Thymus (tissue), 11 donors: ENCODE measurements at regions not wholly inside any gene's neighbourhood (a gene's known extent, or its start where the extent isn't known, plus 50 kb on each side); places are given as distances from the start of the nearest gene placed in this dataset.

Experiments
- DNase-seq, 9 donors: peaks; one replicate each; pipeline ENCODE4 v3.0.0-alpha.2; 2013; ENCODE audit warnings: low spot score in 9 of 9, low read depth in 6 of 9, missing footprints in 1 of 9
- H3K27ac ChIP-seq, 2 donors: one replicate each; pipeline ENCODE4 v1.5.1; 2013; ENCODE audit warnings: control low read depth in 1 of 2, low read depth in 1 of 2, low read length in 1 of 2, mild to moderate bottlenecking in 1 of 2, moderate library complexity in 1 of 2
- H3K27me3 ChIP-seq, 2 donors: one replicate each; pipeline ENCODE4 v1.5.1; 2013; ENCODE audit warnings: low read length in 1 of 2; ENCODE audit not compliant: control insufficient read depth in 2 of 2, insufficient read depth in 1 of 2
- H3K36me3 ChIP-seq, 2 donors: one replicate each; pipeline ENCODE4 v1.5.1; 2013; ENCODE audit warnings: low read length in 1 of 2, mild to moderate bottlenecking in 1 of 2, moderate library complexity in 1 of 2; ENCODE audit not compliant: control insufficient read depth in 2 of 2, insufficient read depth in 2 of 2
- H3K4me1 ChIP-seq, 2 donors: one replicate each; pipeline ENCODE4 v1.5.1; 2013; ENCODE audit warnings: low read length in 2 of 2; ENCODE audit not compliant: control insufficient read depth in 2 of 2, insufficient read depth in 2 of 2
- H3K4me3 ChIP-seq, 2 donors: one replicate each; pipeline ENCODE4 v1.5.1; 2013; ENCODE audit warnings: low read length in 2 of 2, control low read depth in 1 of 2, mild to moderate bottlenecking in 1 of 2
- H3K9me3 ChIP-seq, 2 donors: one replicate each; pipeline ENCODE4 v1.5.1; 2013; ENCODE audit warnings: low read length in 1 of 2, mild to moderate bottlenecking in 1 of 2; ENCODE audit not compliant: control insufficient read depth in 2 of 2, insufficient read depth in 1 of 2
- WGBS: extraction: QIAGEN DNeasy Blood & Tissue Kit; methylation state at CpG from one replicate; pipeline ENCODE4 v1.1.7; 2013; 5-methylcytosine and 5-hydroxymethylcytosine counted together
- donor health status: healthy.

GRCh38 chr5:32961059-32961415, 249.9 kb downstream of the NPR3 start:
- H3K36me3 ChIP-seq = no peaks in the 10 kb centered on the region
- 92% methylated on average over 1 of the region's 1 CpG for WGBS
- H3K4me3 ChIP-seq = no peak overlapping the region
- no peak for DNase-seq
- no peaks in the 10 kb centered on the region for H3K4me1 ChIP-seq
- no peak overlapping the region for H3K27ac ChIP-seq
- H3K9me3 ChIP-seq = no peaks in the 10 kb centered on the region
- H3K27me3 ChIP-seq = no peaks in the 10 kb centered on the region

- H3K36me3 ChIP-seq = no peaks in the 10 kb centered on the region
- H3K4me3 ChIP-seq = no peak overlapping the region
- no peaks in the 10 kb centered on the region for H3K9me3 ChIP-seq
- WGBS = 88% methylated on average over 3 of the region's 3 CpGs
- no peaks in the 10 kb centered on the region for H3K27me3 ChIP-seq
- DNase-seq = no peak
- no peak overlapping the region for H3K27ac ChIP-seq
- no peaks in the 10 kb centered on the region for H3K4me1 ChIP-seq
These were observed 253.1 kb downstream of the NPR3 start for GRCh38 chr5:32964261-32964660.

- Histone ChIP-seq H3K27ac (no peak overlapping the region), H3K36me3 (no peaks in the 10 kb centered on the region), H3K4me1 (no peaks in the 10 kb centered on the region)
These were observed 262.5 kb downstream of the NPR3 start for GRCh38 chr5:32973646-32974045.

GRCh38 chr5:32975656-32976375, 264.7 kb downstream of the NPR3 start:
- Histone ChIP-seq H3K27me3 (no peaks in the 10 kb centered on the region), H3K9me3 (no peaks in the 10 kb centered on the region), H3K27ac (no peak overlapping the region), H3K36me3 (no peaks in the 10 kb centered on the region), H3K4me1 (no peaks in the 10 kb centered on the region), H3K4me3 (no peak overlapping the region)
- no peak for DNase-seq
- WGBS = 91% methylated on average over 1 of the region's 1 CpG

More at GRCh38 chr5:32973646-32974045, 262.5 kb downstream of the NPR3 start:
- no peak for DNase-seq
- Histone ChIP-seq H3K9me3 (no peaks in the 10 kb centered on the region), H3K4me3 (no peak overlapping the region), H3K27me3 (no peaks in the 10 kb centered on the region)

GRCh38 chr5:32981061-32981460, 269.9 kb downstream of the NPR3 start:
- Histone ChIP-seq H3K9me3 (no peaks in the 10 kb centered on the region), H3K4me1 (no peaks in the 10 kb centered on the region), H3K4me3 (no peak overlapping the region), H3K27ac (no peak overlapping the region), H3K27me3 (no peaks in the 10 kb centered on the region), H3K36me3 (no peaks in the 10 kb centered on the region)
- DNase-seq = no peak

- Histone ChIP-seq H3K9me3 (no peaks in the 10 kb centered on the region), H3K27me3 (no peaks in the 10 kb centered on the region), H3K36me3 (no peaks in the 10 kb centered on the region), H3K27ac (no peak overlapping the region), H3K4me3 (no peak overlapping the region), H3K4me1 (no peaks in the 10 kb centered on the region)
- WGBS = 95% methylated on average over 4 of the region's 4 CpGs
- DNase-seq = no peak
These were observed 273.9 kb downstream of the NPR3 start for GRCh38 chr5:32984851-32985610.

GRCh38 chr5:32989815-32990214, 278.7 kb downstream of the NPR3 start:
- H3K9me3 ChIP-seq = no peaks in the 10 kb centered on the region
- 91% methylated on average over 5 of the region's 5 CpGs for WGBS
- H3K36me3 ChIP-seq = no peaks in the 10 kb centered on the region
- H3K4me3 ChIP-seq = no peak overlapping the region
- no peaks in the 10 kb centered on the region for H3K27me3 ChIP-seq
- no peaks in the 10 kb centered on the region for H3K4me1 ChIP-seq
- no peak overlapping the region for H3K27ac ChIP-seq
- no peak for DNase-seq

- WGBS = 94% methylated on average over 13 of the region's 13 CpGs
- Histone ChIP-seq H3K27ac (peak overlapping the region in 1 of 2 donors; percentile 47), H3K4me1 (no peaks in the 10 kb centered on the region), H3K9me3 (no peaks in the 10 kb centered on the region), H3K4me3 (no peak overlapping the region), H3K36me3 (no peaks in the 10 kb centered on the region), H3K27me3 (no peaks in the 10 kb centered on the region)
- DNase-seq = no peak
These were observed 279.7 kb downstream of the NPR3 start for GRCh38 chr5:32990593-32991420.

- peak in 1 of 9 donors; percentile 4 for DNase-seq
- H3K4me3 ChIP-seq = no peak overlapping the region
- no peaks in the 10 kb centered on the region for H3K36me3 ChIP-seq
- H3K9me3 ChIP-seq = no peaks in the 10 kb centered on the region
- H3K27me3 ChIP-seq = no peaks in the 10 kb centered on the region
- H3K27ac ChIP-seq = no peak overlapping the region
- no peaks in the 10 kb centered on the region for H3K4me1 ChIP-seq
- WGBS = 96% methylated on average over 9 of the region's 9 CpGs
These were observed 280.3 kb downstream of the NPR3 start for GRCh38 chr5:32991421-32991815.
